Kidney (tissue), 13 donors: ENCODE measurements at regions not wholly inside any gene's neighbourhood (a gene's known extent, or its start where the extent isn't known, plus 50 kb on each side); places are given as distances from the start of the nearest gene placed in this dataset.

Experiments
- DNase-seq, 5 donors: peaks; one replicate each; pipeline ENCODE4 v3.0.0-alpha.2; 2013 to 2020
- FAIRE-seq: peaks from 2 replicates; lab custom pipeline; 2012; peaks lifted over from hg19 to GRCh38; lab: Jason Lieb, UNC
- H3K27ac ChIP-seq, 2 donors: one replicate each; pipeline ENCODE4 v1.7.0; 2013; ENCODE audit warnings: low read depth in 2 of 2, low read length in 2 of 2, inconsistent platforms in 1 of 2
- H3K27me3 ChIP-seq: one replicate; pipeline ENCODE4 v1.7.1; 2013; ENCODE audit warnings: low read length, inconsistent platforms; ENCODE audit not compliant: control insufficient read depth, insufficient read depth
- H3K36me3 ChIP-seq, 3 donors: one replicate each; pipeline versions ENCODE4 v1.7.0 to v1.7.1; 2013; ENCODE audit warnings: low read length in 3 of 3, control low read depth in 1 of 3, inconsistent platforms in 1 of 3; ENCODE audit not compliant: insufficient read depth in 3 of 3, control insufficient read depth in 2 of 3
- H3K4me1 ChIP-seq, 3 donors: one replicate each; pipeline versions ENCODE4 v1.7.0 to v1.7.1; 2013; ENCODE audit warnings: low read length in 3 of 3, inconsistent platforms in 1 of 3, low read depth in 1 of 3; ENCODE audit not compliant: control insufficient read depth in 2 of 3, insufficient read depth in 2 of 3
- H3K4me3 ChIP-seq, 3 donors: one replicate each; pipeline versions ENCODE4 v1.7.0 to v1.8.1; 2013; ENCODE audit warnings: low read length in 3 of 3, control low read depth in 1 of 3, inconsistent platforms in 1 of 3
- H3K9ac ChIP-seq, 3 donors: one replicate each; pipeline versions ENCODE4 v1.7.0 to v1.7.1; 2013; ENCODE audit warnings: low read length in 3 of 3, control low read depth in 1 of 3, inconsistent platforms in 1 of 3
- H3K9me3 ChIP-seq, 3 donors: one replicate each; pipeline versions ENCODE4 v1.7.0 to v1.7.1; 2013; ENCODE audit warnings: low read length in 3 of 3, control low read depth in 1 of 3, inconsistent platforms in 1 of 3; ENCODE audit not compliant: control insufficient read depth in 2 of 3, insufficient read depth in 1 of 3
- CTCF ChIP-seq: IDR thresholded peaks from 3 replicates; pipeline ENCODE4 v1.5.1; 2012; ENCODE audit warnings: mild to moderate bottlenecking, moderate library complexity, borderline replicate concordance; ENCODE audit not compliant: insufficient read depth; ENCODE audit errors: extremely low read depth
- intact Hi-C: fragments of 100-400 bp; cut with DNase I; formaldehyde crosslinking; loops from one replicate; pipeline ENCODE4 v1.11.1; 2022
- donor health status: control.
- donor health status: control.
- donor health status: control.
- donor health status: control.
- donor health status: control.
- donor health status: DM: yes; HTN: yes; CAD: no.
- donor health status: Normal renal cell carcinoma (clear cell type).

GRCh38 chr10:131588704-131589220 is 277.2 kb upstream of the TCERG1L start:
- DNase-seq (peak in 1 of 5 donors; percentile 44), FAIRE-seq (no peak)
- Histone ChIP-seq H3K4me3 (no peak overlapping the region), H3K27ac (no peak overlapping the region), H3K4me1 (no peaks in the 10 kb centered on the region), H3K9ac (no peak overlapping the region), H3K36me3 (no peaks in the 10 kb centered on the region), H3K27me3 (no peaks in the 10 kb centered on the region), H3K9me3 (peaks cover 0 to 2% (median 0%) of the 10 kb centered on the region in 3 donors)
- intact Hi-C loops, result no loop called here
- no peak for TF ChIP-seq CTCF

GRCh38 chr10:131590567-131590966 is 279.0 kb upstream of the TCERG1L start:
- DNase-seq (no peak), FAIRE-seq (no peak)
- intact Hi-C loops, result no loop called here
- no peak overlapping the region for H3K27ac ChIP-seq
- H3K9ac ChIP-seq, result no peak overlapping the region
- no peak overlapping the region for H3K4me3 ChIP-seq
- peaks cover 0 to 2% (median 0%) of the 10 kb centered on the region in 3 donors for H3K9me3 ChIP-seq
- no peaks in the 10 kb centered on the region for H3K27me3 ChIP-seq
- H3K36me3 ChIP-seq, result no peaks in the 10 kb centered on the region
- TF ChIP-seq CTCF, result no peak
- no peaks in the 10 kb centered on the region for H3K4me1 ChIP-seq

- H3K4me3 ChIP-seq, result no peak overlapping the region
- H3K27ac ChIP-seq, result no peak overlapping the region
- intact Hi-C loops, result no loop called here
- no peaks in the 10 kb centered on the region for H3K27me3 ChIP-seq
- no peaks in the 10 kb centered on the region for H3K4me1 ChIP-seq
- TF ChIP-seq CTCF, result no peak
- DNase-seq (no peak), FAIRE-seq (no peak)
- peaks cover 0 to 2% (median 0%) of the 10 kb centered on the region in 3 donors for H3K9me3 ChIP-seq
- no peak overlapping the region for H3K9ac ChIP-seq
- no peaks in the 10 kb centered on the region for H3K36me3 ChIP-seq
Measured at GRCh38 chr10:131591936-131592335, 280.4 kb upstream of the TCERG1L start.

GRCh38 chr10:131609176-131609575 is 291.6 kb upstream of the PPP2R2D start:
- Histone ChIP-seq H3K4me3 (no peak overlapping the region), H3K27me3 (no peaks in the 10 kb centered on the region), H3K9ac (no peak overlapping the region), H3K9me3 (no peaks in the 10 kb centered on the region), H3K27ac (no peak overlapping the region), H3K36me3 (no peaks in the 10 kb centered on the region), H3K4me1 (no peaks in the 10 kb centered on the region)
- no peak for TF ChIP-seq CTCF
- intact Hi-C loops, result no loop called here
- DNase-seq (no peak), FAIRE-seq (no peak)
